Fibroblast of mammary gland (primary cell): ENCODE measurements at regions not wholly inside any gene's neighbourhood (a gene's known extent, or its start where the extent isn't known, plus 50 kb on each side); places are given as distances from the start of the nearest gene placed in this dataset.

Experiments used
- DNase-seq: peaks from one replicate; pipeline ENCODE4 v3.0.0-alpha.2; 2010; ENCODE audit warnings: low read depth
- H3K4me3 ChIP-seq: 2 replicates; pipeline ENCODE4 v1.5.1; 2011; ENCODE audit warnings: low read depth, mild to moderate bottlenecking, low read length, moderate library complexity; ENCODE audit not compliant: control insufficient read depth
- TF ChIP-seq, protein P1 (sequence below): conservative IDR thresholded peaks from 2 replicates; pipeline ENCODE4 v1.5.1; 2011; ENCODE audit warnings: low read depth, low read length, inconsistent platforms; ENCODE audit not compliant: control insufficient read depth, insufficient read depth

GRCh38 chr13:78802912-78803311 is 144.0 kb upstream of the OBI1 start:
- H3K4me3 ChIP-seq, result no peak overlapping the region
- TF ChIP-seq, protein P1, sequence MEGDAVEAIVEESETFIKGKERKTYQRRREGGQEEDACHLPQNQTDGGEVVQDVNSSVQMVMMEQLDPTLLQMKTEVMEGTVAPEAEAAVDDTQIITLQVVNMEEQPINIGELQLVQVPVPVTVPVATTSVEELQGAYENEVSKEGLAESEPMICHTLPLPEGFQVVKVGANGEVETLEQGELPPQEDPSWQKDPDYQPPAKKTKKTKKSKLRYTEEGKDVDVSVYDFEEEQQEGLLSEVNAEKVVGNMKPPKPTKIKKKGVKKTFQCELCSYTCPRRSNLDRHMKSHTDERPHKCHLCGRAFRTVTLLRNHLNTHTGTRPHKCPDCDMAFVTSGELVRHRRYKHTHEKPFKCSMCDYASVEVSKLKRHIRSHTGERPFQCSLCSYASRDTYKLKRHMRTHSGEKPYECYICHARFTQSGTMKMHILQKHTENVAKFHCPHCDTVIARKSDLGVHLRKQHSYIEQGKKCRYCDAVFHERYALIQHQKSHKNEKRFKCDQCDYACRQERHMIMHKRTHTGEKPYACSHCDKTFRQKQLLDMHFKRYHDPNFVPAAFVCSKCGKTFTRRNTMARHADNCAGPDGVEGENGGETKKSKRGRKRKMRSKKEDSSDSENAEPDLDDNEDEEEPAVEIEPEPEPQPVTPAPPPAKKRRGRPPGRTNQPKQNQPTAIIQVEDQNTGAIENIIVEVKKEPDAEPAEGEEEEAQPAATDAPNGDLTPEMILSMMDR, result no peak
- no peak for DNase-seq

GRCh38 chr13:78787190-78787589 is 128.2 kb upstream of the OBI1 start:
- no peak overlapping the region for H3K4me3 ChIP-seq
- TF ChIP-seq, protein P1, result no peak
- DNase-seq, result no peak

GRCh38 chr13:78786459-78786858 is 127.5 kb upstream of the OBI1 start:
- H3K4me3 ChIP-seq, result no peak overlapping the region
- TF ChIP-seq, protein P1, result no peak
- DNase-seq, result no peak

DNA sequence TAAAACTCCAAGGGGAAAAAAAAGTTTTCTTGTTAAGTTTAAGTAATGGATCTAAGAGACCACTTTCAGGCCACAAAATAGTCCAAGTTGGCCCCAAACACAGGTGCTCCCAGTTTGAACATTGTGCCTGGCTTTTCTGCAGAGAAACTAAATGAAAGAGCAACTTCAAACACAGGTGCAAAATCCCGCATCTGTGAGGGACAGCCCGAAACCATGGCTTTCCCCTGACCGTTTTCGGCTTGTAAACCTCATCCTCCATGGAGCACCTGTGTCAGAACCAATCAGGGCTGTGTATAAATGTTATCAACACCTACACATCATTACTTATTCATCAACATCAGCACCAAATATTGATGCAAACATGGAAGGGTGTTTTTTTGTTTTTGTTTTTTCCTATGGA is 126.8 kb upstream of the OBI1 start:
- H3K4me3 ChIP-seq, result no peak overlapping the region
- TF ChIP-seq, protein P1, result no peak
- no peak for DNase-seq

- TF ChIP-seq, protein P1, result no peak
- H3K4me3 ChIP-seq, result no peak overlapping the region
Measured at GRCh38 chr13:78784014-78784750, 125.2 kb upstream of the OBI1 start.

DNA sequence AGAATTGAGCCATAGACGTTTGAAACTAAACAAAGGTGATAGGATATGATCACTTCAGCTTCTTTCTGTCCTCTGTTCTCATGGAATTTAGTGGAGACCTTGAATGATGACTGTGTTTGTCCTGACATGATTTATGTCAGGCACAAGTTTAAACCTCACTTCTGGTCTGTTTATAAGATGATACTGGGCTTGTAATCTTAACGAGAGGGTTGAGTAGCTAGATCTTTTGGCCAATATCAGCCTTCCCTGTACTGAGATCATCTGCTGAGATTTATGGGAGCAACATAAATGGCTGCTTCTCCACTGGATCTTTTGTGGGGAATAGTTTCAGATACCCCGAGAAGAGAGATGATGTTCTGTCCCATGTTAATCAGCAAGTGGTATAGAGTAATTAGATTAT is 121.8 kb upstream of the OBI1 start:
- H3K4me3 ChIP-seq, result no peak overlapping the region
- TF ChIP-seq, protein P1, result no peak
- DNase-seq, result no peak

More at GRCh38 chr13:78784014-78784750, 125.2 kb upstream of the OBI1 start:
- DNase-seq, result no peak

DNA sequence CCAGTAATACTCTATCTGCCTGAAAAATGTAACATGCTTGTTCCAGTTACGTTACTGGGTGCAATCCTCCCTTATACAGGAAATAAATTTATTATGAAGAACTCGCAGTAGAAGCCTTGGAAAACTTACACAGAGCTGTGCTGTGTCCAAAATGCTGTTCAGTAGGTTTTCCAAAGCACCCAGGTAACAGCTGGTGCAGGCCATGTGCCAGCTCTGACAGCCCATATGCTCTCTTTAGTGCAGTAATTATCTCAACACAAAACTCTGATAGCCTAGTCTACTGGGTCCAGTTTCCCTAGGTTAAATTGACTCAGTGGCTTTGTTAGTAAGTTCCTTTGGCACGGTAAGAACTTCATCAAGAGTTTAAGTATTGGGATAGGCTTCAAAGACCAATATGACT is 120.7 kb upstream of the OBI1 start:
- TF ChIP-seq, protein P1, result no peak
- DNase-seq, result no peak
- H3K4me3 ChIP-seq, result no peak overlapping the region
